GM21529 (cell line): ENCODE measurements at regions not wholly inside any gene's neighbourhood (a gene's known extent, or its start where the extent isn't known, plus 50 kb on each side); places are given as distances from the start of the nearest gene placed in this dataset.

Source experiments
- ATAC-seq: cut with Tn5 transposase; IDR thresholded peaks from one replicate; pipeline ENCODE4 v1.9.1; 2021; ENCODE audit not compliant: unreplicated experiment

- ATAC-seq, result no peak
Measured at GRCh38 chr2:3065928-3066327, 311.7 kb downstream of the EIPR1 start.

DNA sequence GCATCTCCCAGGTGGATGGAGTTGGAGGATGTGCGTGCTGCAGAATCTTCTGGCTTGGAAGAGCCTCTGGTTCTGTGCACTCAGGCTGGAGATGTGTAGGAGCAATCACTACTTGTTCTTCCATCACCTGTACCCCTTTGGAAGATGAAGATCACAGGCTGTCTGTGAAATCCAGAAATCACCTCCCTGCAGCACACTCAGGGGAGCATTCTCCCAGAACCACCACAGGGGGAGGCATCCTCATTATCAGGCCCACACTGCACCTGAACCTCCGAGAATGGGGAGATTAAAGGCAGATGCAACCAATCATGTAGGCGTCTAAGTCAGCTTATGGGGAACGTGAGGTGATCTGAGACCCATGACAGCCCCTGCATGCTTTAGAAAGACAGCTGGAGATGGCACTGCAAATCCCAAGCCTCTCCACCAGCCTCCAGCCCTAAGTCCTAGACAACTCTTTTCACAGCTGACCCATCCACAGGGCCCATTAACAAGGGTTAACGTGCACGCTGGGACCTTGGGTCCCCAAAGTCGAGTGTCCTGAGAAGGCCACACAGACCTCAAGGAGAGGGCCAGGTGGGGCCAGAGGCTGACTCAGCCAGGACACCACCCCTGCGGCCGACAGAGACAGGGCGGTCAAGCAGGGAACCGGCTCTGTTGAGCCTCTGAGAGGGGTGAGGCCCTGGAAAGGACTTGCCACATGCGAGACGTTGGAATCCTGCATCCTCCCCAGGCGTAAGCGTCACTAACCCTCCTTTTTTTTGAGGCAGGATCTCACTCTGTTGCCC is 314.9 kb downstream of the EIPR1 start:
- ATAC-seq, result no peak

DNA sequence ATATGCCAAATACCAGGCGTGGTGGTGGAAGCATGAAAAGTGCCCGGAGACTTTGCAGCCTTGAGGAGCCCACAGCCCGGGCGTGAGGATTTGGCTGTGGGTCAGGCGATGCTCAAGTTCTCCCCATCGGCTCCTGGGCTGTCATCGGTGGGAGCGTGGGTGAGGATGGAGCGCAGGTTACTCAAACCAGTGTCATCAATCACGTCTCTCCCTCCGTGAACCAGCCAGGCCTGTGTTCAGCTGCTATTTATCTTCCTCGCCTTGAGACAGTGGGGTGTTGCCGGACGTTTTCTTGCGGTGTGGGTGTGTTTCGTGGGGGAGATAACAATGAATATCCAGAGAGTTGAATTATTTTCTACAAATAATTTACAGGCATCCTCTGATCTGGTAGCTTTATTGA is 317.6 kb downstream of the EIPR1 start:
- ATAC-seq, result no peak

- no peak for ATAC-seq
Measured at GRCh38 chr2:3059141-3059925, 318.3 kb downstream of the EIPR1 start.

DNA sequence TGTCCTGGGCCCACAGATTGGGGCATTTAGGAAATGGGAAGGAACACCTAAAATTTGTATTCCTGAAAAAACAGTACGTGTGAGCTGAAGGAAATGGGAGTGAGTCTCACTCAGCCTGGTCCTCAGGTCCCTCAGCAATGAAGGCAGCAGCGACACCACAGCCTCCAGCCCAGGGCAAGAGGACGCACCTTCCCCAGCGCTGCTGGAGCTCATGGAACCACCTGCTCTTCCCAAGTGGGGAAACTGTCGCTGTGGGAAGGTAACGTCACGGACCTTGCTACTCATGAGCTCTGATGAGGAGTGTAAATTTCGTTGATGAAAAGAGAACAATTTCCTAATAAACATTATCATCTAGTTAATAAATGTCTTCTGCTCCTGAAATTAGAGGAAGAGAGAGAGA is 323.6 kb downstream of the EIPR1 start:
- ATAC-seq, result no peak

GRCh38 chr2:3051266-3051665 is 326.4 kb downstream of the EIPR1 start:
- no peak for ATAC-seq

- no peak for ATAC-seq
Measured at GRCh38 chr2:3046170-3046865, 331.3 kb downstream of the EIPR1 start.

DNA sequence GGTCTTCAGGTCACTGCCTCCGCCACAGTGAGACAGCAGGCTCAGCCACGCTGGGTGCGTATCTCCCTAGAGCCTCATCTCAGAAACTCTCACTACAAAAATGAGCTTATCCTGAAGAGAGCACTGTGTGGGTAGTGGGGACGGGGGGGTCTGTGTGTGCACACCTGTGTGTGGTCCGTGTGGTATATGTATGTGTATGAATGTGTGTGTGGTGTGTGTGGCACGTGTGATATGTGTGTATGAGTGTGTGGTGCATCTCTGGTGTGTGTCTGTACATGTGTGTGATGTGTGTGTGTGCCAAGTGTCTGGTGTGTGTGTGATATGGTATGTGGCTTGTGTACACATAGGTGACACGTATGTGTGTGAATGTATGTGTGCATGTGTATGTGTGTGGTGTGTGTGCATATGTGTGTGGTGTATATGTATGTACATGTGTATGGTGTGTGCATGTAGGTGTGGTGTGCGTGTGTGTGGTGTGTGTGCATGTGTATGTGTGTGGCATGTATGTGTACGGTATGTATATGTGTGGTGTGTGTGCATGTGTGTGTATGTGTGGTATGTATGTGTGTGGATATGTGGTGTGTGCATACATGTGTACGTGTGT is 332.2 kb downstream of the EIPR1 start:
- ATAC-seq, result no peak

DNA sequence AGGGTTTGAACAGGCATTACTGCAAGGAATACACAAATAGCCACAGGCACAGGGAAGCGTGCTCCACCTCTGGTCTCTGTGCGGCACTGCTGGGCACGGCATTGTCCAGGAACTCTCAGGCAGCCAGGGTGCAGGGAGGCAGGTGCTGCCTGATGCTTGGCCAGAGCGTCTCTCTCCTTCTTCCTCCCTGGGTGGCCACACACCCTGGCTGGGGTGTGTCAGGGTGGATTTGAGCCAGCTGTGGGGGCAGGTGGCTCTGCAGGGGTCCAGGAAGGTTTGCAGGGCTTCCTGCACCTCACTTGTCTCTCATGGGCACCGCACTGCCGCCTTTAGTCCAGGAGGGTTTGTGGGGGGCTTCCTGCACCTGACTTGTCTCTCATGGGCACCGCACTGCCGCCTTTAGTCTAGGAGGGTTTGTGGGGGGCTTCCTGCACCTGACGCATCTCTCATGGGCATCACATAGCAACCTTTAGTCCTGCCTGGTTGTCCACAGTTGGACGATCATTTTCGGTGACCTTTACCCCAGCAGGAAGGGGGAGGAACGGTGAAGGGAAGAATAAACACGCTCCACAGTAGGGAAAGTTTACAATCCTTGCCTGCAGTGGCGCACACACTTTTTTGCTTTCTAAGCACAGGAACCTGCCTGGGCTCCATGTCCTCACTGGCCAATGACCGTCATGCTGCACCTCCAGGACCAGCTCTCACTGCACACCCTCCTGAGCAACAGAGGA is 332.9 kb downstream of the EIPR1 start:
- ATAC-seq, result no peak

DNA sequence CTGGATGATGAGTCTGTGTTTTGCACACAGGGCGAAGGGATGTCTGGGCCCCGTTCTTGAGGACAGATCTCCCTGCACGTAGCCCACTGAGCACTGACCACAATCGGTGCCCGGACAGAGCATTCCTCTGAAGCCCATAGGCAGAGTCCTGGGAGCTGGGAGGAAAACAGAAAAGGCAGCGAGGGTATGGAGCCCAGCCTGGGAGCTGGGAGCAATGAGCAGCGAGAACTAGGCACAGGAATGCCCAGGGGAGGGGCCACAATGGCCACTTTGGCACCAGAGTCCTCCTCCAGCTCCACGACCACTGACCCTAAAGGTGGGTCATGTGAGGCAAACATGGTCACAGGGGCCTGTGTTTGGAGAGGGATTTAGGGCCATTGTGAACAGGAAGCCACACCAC is 333.9 kb downstream of the EIPR1 start:
- ATAC-seq, result no peak

DNA sequence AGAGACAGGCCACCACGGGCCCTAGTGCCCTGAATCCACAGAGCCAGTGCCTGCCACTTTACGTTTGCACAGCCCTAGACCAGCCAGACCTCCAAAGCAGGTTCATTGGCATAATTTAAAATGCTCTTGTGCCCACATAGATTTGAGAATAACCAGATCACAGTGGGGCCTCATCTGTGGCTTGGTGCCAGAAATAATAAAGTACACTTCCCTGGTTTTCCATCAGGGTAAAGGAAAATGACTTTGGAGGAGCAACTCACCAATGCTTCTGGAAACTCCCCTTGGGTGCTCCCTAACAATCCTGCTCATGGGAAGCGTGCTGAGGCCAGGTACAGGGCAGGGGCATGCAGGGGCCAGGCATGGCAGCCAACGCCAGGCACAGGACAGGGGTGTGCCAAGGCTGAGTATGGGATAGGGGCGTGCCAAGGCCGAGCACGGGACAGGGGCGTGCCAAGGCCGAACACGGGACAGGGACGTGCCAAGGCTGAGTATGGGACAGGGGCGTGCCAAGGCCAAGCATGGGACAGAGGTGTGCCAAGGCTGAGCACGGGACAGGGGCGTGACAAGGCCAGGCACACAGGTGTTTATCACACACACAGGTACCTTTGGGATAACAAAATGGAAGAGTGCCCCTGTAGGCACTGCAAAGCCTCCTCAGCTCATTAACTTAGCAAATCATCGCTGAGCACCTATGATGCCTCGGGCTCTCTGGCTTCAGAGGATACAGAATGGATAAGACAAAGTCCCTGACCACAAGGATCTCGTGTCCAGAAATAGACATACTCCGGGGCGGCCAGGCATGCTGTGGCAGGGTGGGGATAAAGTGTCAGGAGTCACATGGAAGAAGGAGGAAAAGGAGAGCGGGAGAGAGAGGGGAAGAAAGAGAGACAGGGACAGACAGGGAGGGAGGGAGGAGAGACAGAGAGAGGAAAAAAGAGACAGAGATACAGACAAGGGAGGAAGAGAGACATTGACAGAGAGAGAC is 334.7 kb downstream of the EIPR1 start:
- no peak for ATAC-seq

- ATAC-seq, result no peak
Measured at GRCh38 chr2:3041841-3042600, 335.6 kb downstream of the EIPR1 start.

GRCh38 chr2:3041246-3041645 is 336.4 kb downstream of the EIPR1 start:
- no peak for ATAC-seq

- no peak for ATAC-seq
Measured at GRCh38 chr2:3040496-3041140, 337.0 kb downstream of the EIPR1 start.

GRCh38 chr2:3040066-3040428 is 337.6 kb downstream of the EIPR1 start:
- ATAC-seq, result no peak

DNA sequence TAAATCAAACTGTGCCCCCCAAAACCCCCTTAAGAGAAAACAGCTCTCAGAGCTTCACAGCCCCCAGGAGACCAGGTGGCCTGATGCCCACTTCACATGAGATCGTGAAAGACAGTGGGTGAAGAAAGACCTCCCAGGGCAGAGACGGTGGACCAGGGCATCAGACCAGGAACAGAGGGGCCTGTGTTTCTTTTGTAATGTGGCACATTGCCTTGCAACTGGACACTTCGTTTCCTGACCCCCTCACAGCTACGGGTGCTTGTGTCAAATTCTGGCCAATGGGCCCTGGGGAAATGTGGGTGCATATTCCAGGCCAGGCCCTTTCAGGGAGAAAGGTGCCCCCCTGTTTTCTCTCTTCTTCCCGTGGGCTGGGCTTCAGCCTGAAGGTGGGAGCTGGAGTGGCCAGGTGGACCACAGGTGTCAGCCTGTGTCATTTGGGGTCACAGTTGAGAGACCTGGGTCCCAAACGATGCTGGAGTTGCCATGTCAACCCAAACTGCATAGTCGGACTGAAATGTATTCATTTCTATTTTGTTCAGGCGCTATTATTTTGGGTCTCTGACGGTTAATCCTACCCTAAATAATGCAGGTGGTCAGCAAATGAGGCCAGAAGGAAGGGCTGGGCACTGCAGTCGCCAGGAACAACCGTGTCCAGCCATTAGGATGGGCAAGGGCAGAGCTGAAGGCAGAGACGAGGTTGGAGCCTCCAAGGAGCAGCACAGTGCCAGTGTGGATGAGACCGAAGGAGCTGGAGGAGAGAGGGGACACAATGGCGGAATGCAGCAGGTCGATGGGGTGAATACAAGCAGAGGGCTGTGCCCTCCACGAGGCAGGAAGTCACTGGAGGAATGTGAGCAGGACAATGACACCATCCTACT is 338.2 kb downstream of the EIPR1 start:
- ATAC-seq, result no peak

DNA sequence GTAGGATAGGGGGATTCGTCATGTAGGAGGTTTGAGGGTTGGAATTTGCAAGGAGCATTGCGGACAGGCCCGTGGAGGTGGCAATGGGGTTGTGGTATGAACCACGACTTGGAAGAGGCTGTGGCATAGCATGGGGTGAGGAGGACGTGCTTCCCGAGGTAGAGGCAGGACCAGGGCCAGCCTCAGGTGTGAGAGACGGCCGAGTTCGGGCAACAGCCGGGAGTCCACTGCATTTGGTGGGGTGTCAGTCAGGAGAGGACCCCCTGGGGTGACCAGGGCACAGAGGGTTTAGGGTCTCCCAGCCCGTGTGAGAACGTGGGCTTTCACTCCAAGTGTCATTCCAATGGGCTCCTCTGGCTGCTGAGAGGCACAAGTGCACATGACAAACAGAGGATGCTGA is 339.0 kb downstream of the EIPR1 start:
- ATAC-seq, result no peak
